ENCODE measurements at regions not wholly inside any gene's neighbourhood (a gene's known extent, or its start where the extent isn't known, plus 50 kb on each side); places are given as distances from the start of the nearest gene placed in this dataset.

DNA sequence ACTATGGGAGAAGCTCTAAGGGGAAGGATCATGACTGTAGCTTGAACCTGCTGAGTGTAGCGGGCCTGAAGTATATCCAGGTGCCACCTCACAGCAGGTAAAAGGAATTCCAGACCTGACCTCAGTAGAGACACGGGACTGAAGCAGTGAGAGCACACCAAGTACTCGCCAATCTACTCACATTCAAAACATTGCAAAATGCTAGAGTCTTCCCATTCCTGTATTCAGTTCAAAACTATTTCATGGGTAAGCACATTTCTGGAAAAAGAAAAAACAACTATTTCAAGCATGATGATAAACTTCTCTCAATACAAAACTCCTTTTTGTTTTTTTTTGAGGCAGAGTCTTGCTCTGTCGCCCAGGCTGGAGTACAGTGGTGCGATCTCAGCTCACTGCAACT, 121.9 kb upstream of the AUTS2 start:
- Histone ChIP-seq H3K4me3 (no peak overlapping the region), H3K9me3 (ENCODE audit: low read depth, low read length) (no peaks in the 10 kb centered on the region), H3K27ac (no peak overlapping the region), H3K36me3 (ENCODE audit: insufficient read depth, low read length) (no peaks in the 10 kb centered on the region), H3K9ac (ENCODE audit: insufficient read length) (no peak overlapping the region)
- no peak for DNase-seq (ENCODE audit: low read depth, low spot score)
- TF ChIP-seq EZH2 (IDR thresholded peaks at IDR 0.05): no peak

DNA sequence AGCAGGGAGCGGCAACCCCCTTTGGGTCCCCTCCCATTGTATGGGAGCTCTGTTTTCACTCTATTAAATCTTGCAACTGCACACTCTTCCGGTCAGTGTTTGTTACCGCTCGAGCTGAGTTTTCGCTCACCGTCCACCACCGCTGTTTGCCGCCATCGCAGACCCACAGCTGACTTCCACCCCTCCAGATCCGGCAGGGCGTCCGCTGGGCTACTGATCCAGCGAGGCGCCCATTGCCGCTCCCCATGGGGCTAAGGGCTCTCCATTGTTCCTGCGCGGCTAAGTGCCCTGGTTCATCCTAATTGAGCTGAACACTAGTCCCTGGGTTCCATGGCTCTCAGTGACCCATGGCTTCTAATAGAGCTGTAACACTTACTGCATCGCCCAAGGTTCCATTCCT, 115.6 kb upstream of the AUTS2 start:
- H3K4me3 ChIP-seq: no peak overlapping the region
- no peak overlapping the region for H3K27ac ChIP-seq
- H3K9me3 ChIP-seq (ENCODE audit: low read depth, low read length): no peaks in the 10 kb centered on the region
- no peak for DNase-seq (ENCODE audit: low read depth, low spot score)
- no peak overlapping the region for H3K9ac ChIP-seq (ENCODE audit: insufficient read length)
- no peaks in the 10 kb centered on the region for H3K36me3 ChIP-seq (ENCODE audit: insufficient read depth, low read length)
- TF ChIP-seq EZH2 (IDR thresholded peaks at IDR 0.05): no peak
- TF ChIP-seq POLR2AphosphoS5 (IDR thresholded peaks at IDR 0.05; ENCODE audit: borderline replicate concordance, low read depth, low read length): no peak
- no peak for TF ChIP-seq FOXP2 (optimal IDR thresholded peaks at IDR 0.05; ENCODE audit: control extremely low read depth, extremely low read length, insufficient read depth)

DNA sequence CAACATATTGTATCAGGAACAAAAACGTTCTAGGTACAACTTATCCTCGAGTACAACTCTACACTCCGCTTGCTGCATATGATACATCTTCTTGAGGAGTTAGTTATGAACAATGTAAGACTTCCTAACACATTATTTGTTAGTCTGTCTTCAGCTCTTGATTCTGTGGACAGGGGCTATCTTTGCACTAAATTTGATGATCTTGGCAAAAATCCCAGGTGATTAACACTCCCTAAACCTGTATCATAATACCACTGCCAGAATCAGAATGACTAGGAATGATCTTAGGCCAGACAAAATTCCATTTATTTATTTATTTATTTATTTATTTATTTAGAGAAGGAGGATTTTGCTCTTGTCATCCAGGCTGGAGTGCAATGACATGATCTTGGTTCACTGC, 108.7 kb upstream of the AUTS2 start:
- no peak for DNase-seq (ENCODE audit: low read depth, low spot score)
- no peaks in the 10 kb centered on the region for H3K36me3 ChIP-seq (ENCODE audit: insufficient read depth, low read length)
- no peak overlapping the region for H3K27ac ChIP-seq
- H3K4me3 ChIP-seq: no peak overlapping the region
- no peak overlapping the region for H3K9ac ChIP-seq (ENCODE audit: insufficient read length)
- no peaks in the 10 kb centered on the region for H3K9me3 ChIP-seq (ENCODE audit: low read depth, low read length)
- no peak for TF ChIP-seq POLR2AphosphoS5 (IDR thresholded peaks at IDR 0.05; ENCODE audit: borderline replicate concordance, low read depth, low read length)
- TF ChIP-seq EZH2 (IDR thresholded peaks at IDR 0.05): no peak
- TF ChIP-seq FOXP2 (optimal IDR thresholded peaks at IDR 0.05; ENCODE audit: control extremely low read depth, extremely low read length, insufficient read depth): no peak

DNA sequence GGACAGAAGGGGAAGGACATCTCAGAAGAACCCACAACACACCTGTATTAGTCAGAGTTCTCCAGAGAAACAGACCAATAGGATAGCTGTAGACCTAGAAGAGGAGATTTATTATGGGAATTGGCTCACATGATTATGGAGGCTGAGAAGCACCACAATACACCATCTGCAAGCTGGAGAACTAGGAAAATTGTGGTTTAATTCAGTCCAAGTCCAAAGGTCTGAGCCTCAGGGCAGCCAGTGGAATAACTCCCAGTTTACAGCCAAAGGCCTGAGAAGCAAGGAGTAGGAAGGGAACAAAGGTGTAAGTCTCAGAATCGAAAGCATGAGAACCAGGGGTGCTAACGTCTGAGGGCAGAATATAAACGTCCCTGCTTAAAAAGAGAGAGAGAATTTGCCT, 99.6 kb upstream of the AUTS2 start:
- Histone ChIP-seq H3K27ac (no peak overlapping the region), H3K4me3 (no peak overlapping the region), H3K36me3 (ENCODE audit: insufficient read depth, low read length) (no peaks in the 10 kb centered on the region), H3K9me3 (ENCODE audit: low read depth, low read length) (no peaks in the 10 kb centered on the region), H3K9ac (ENCODE audit: insufficient read length) (no peak overlapping the region)
- DNase-seq (ENCODE audit: low read depth, low spot score): no peak
- TF ChIP-seq FOXP2 (optimal IDR thresholded peaks at IDR 0.05; ENCODE audit: control extremely low read depth, extremely low read length, insufficient read depth) (no peak), EZH2 (IDR thresholded peaks at IDR 0.05) (no peak), POLR2AphosphoS5 (IDR thresholded peaks at IDR 0.05; ENCODE audit: borderline replicate concordance, low read depth, low read length) (no peak)

DNA sequence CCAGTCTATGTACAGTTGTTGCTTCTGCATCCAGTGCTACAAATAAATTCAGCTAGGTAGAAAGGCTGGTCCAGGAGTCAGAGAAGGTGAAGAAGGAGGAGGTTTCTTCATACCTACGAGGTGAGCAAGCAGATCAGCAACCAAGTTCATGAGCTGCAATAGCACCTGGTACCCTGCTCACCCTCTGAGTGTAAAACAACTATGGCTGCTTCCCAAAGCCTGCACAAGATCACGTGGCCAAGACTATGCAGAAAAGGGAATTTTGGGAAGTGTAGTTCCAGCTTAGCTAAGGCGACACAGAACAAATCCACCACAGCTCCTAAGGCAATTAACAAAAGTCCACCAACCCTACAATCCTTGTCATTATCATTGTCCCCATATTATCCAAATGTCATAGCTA, 95.9 kb upstream of the AUTS2 start:
- DNase-seq (ENCODE audit: low read depth, low spot score): no peak
- TF ChIP-seq FOXP2 (optimal IDR thresholded peaks at IDR 0.05; ENCODE audit: control extremely low read depth, extremely low read length, insufficient read depth) (no peak), EZH2 (IDR thresholded peaks at IDR 0.05) (no peak), POLR2AphosphoS5 (IDR thresholded peaks at IDR 0.05; ENCODE audit: borderline replicate concordance, low read depth, low read length) (no peak)
- no peak overlapping the region for H3K27ac ChIP-seq
- H3K36me3 ChIP-seq (ENCODE audit: insufficient read depth, low read length): no peaks in the 10 kb centered on the region
- H3K4me3 ChIP-seq: no peak overlapping the region
- H3K9me3 ChIP-seq (ENCODE audit: low read depth, low read length): no peaks in the 10 kb centered on the region
- H3K9ac ChIP-seq (ENCODE audit: insufficient read length): no peak overlapping the region

DNA sequence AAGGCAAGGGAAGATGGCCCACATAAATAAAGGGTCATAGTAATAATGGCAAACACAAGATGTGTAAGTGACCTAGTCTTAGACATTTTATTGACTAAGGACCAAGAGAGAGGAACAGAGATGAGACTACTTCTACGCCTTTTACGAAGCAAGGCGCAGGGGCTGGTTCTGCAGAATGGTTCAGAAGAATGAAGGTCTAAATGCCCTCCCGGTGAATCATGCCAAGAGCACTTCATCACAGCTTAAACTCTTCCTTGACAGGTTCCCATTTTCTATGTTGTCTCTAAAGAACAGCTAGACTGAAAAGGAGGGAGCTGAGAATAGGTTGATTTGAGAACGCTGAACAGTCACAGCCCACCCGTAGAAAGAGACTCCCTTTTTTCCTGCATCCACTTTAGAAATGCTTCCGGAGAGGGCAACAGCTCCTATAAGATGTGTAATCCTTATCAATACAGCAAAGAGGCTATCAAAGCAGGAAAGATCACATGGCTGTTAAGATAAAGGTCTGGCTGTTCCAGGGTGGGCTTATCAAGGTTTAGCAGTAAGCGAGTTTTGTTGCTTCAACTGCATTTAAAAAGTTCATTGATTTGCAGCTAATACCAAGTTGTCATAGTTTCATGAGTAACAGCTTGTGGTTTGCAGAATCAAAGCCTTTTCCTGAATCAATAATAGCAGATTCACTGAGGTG, 93.4 kb upstream of the AUTS2 start:
- H3K4me3 ChIP-seq: no peak overlapping the region
- H3K36me3 ChIP-seq (ENCODE audit: insufficient read depth, low read length): no peaks in the 10 kb centered on the region
- H3K9me3 ChIP-seq (ENCODE audit: low read depth, low read length): no peaks in the 10 kb centered on the region
- H3K9ac ChIP-seq (ENCODE audit: insufficient read length): no peak overlapping the region
- no peak for TF ChIP-seq POLR2AphosphoS5 (IDR thresholded peaks at IDR 0.05; ENCODE audit: borderline replicate concordance, low read depth, low read length)
- TF ChIP-seq EZH2 (IDR thresholded peaks at IDR 0.05): no peak
- TF ChIP-seq FOXP2 (optimal IDR thresholded peaks at IDR 0.05; ENCODE audit: control extremely low read depth, extremely low read length, insufficient read depth): no peak
- no peak for DNase-seq (ENCODE audit: low read depth, low spot score)
- H3K27ac ChIP-seq: no peak overlapping the region

DNA sequence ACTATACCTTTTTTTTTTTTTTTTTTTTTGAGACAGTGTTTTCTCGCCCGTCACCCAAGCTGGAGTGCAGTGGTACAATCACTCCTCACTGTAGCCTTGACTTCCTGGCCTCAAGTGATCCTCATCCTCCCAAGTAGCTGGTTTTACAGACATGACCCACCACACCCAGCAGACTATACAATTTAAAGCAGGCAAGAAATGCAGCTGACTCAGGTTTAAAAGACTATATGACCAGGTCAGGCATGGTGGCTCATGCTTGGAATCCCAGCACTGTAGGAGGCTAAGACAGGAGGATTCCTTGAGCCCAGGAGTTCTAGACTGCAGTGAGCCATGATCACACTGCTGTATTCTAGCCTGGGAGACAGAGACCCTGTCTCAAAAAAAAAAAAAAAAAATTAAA, 89.5 kb upstream of the AUTS2 start:
- Histone ChIP-seq H3K36me3 (ENCODE audit: insufficient read depth, low read length) (no peaks in the 10 kb centered on the region), H3K4me3 (no peak overlapping the region), H3K27ac (no peak overlapping the region), H3K9me3 (ENCODE audit: low read depth, low read length) (no peaks in the 10 kb centered on the region), H3K9ac (ENCODE audit: insufficient read length) (no peak overlapping the region)
- TF ChIP-seq EZH2 (IDR thresholded peaks at IDR 0.05): no peak
- TF ChIP-seq POLR2AphosphoS5 (IDR thresholded peaks at IDR 0.05; ENCODE audit: borderline replicate concordance, low read depth, low read length): no peak
- TF ChIP-seq FOXP2 (optimal IDR thresholded peaks at IDR 0.05; ENCODE audit: control extremely low read depth, extremely low read length, insufficient read depth): no peak
- no peak for DNase-seq (ENCODE audit: low read depth, low spot score)

DNA sequence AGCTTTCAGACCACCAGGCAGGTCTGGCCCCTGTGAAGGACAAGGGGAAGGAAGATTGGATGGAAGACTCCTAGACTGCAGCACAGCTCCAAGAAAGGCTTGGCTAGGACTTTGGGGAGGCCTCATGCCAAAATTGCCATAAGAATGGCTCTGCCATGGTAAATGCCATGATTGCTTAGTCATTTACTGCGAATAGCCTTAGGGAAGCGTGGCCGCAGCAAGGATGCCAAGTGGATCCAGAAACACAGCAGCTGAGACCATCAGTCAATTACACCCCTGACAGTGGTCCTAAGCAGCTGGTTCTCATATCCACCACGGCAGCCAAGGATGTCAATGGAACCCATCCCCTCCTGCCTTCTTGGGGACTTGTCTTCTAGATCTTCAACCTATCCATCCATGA, 88.2 kb upstream of the AUTS2 start:
- Histone ChIP-seq H3K4me3 (no peak overlapping the region), H3K27ac (no peak overlapping the region), H3K9ac (ENCODE audit: insufficient read length) (no peak overlapping the region), H3K36me3 (ENCODE audit: insufficient read depth, low read length) (no peaks in the 10 kb centered on the region), H3K9me3 (ENCODE audit: low read depth, low read length) (no peaks in the 10 kb centered on the region)
- TF ChIP-seq POLR2AphosphoS5 (IDR thresholded peaks at IDR 0.05; ENCODE audit: borderline replicate concordance, low read depth, low read length) (no peak), FOXP2 (optimal IDR thresholded peaks at IDR 0.05; ENCODE audit: control extremely low read depth, extremely low read length, insufficient read depth) (no peak), EZH2 (IDR thresholded peaks at IDR 0.05) (no peak)
- no peak for DNase-seq (ENCODE audit: low read depth, low spot score)

DNA sequence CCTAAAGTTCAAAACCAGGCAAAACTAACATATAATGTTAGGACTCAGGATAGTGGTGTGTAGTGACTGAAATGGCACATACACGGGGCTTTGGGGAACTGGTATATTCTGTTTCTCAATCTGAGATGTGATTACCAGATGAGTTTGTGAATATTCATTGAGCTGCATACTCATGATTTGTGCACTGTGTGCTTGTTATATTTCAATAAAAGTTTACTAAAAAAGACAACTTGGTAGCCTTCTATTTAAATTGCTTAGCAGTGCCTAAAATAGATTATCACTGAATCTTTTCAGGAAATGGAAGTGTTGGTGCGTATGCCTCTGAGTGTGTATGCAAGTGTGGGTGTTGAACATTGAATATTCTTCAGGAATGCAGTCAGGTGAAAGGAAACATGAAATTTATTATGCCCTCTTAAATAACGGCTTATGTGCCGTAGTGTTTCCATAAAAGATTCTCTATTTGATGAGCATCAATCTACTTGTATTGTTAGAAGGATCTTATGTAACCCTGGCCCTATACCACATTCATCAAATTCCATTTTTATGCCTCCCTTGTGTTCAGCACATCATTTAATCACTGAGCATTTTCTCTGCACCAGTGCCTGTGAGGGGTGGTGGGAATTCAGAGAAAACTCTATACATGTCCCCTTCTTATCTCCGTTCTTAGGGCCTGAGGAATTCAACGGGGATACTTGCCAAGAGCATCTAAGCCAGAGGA, 82.6 kb upstream of the AUTS2 start:
- Histone ChIP-seq H3K9ac (ENCODE audit: insufficient read length) (no peak overlapping the region), H3K27ac (no peak overlapping the region), H3K36me3 (ENCODE audit: insufficient read depth, low read length) (no peaks in the 10 kb centered on the region), H3K4me3 (no peak overlapping the region), H3K9me3 (ENCODE audit: low read depth, low read length) (no peaks in the 10 kb centered on the region)
- DNase-seq (ENCODE audit: low read depth, low spot score): no peak
- TF ChIP-seq POLR2AphosphoS5 (IDR thresholded peaks at IDR 0.05; ENCODE audit: borderline replicate concordance, low read depth, low read length) (no peak), EZH2 (IDR thresholded peaks at IDR 0.05) (no peak)
